Endothelial cell (in vitro differentiated cells): ENCODE measurements at regions not wholly inside any gene's neighbourhood (a gene's known extent, or its start where the extent isn't known, plus 50 kb on each side); places are given as distances from the start of the nearest gene placed in this dataset.

Experiments
- DNase-seq: peaks from one replicate; pipeline ENCODE4 v3.0.0; 2021; ENCODE audit warnings: low spot score
- H3K27ac Mint-ChIP-seq: one replicate; pipeline ENCODE4 v1.8.0; 2021; ENCODE audit warnings: mixed read lengths, inconsistent platforms; ENCODE audit not compliant: unreplicated experiment
- H3K27me3 Mint-ChIP-seq: one replicate; pipeline ENCODE4 v1.8.0; 2021; ENCODE audit warnings: mild to moderate bottlenecking, moderate library complexity, mixed read lengths, inconsistent platforms; ENCODE audit not compliant: unreplicated experiment
- H3K36me3 Mint-ChIP-seq: one replicate; pipeline ENCODE4 v1.8.0; 2021; ENCODE audit warnings: mild to moderate bottlenecking, low read depth, mixed read lengths, inconsistent platforms; ENCODE audit not compliant: unreplicated experiment
- H3K4me1 Mint-ChIP-seq: one replicate; pipeline ENCODE4 v1.8.0; 2021; ENCODE audit warnings: mild to moderate bottlenecking, mixed read lengths, inconsistent platforms; ENCODE audit not compliant: unreplicated experiment
- H3K4me3 Mint-ChIP-seq: one replicate; pipeline ENCODE4 v1.8.0; 2021; ENCODE audit warnings: mild to moderate bottlenecking, mixed read lengths, inconsistent platforms; ENCODE audit not compliant: unreplicated experiment
- H3K9me3 Mint-ChIP-seq: one replicate; pipeline ENCODE4 v1.8.0; 2021; ENCODE audit warnings: mixed read lengths, inconsistent platforms; ENCODE audit not compliant: unreplicated experiment
- CTCF ChIP-seq: fragments of 200-600 bp; sonication (generic); IDR thresholded peaks from one replicate; pipeline ENCODE4 v1.5.0; 2021; ENCODE audit warnings: antibody characterized with exemption; ENCODE audit not compliant: unreplicated experiment

DNA sequence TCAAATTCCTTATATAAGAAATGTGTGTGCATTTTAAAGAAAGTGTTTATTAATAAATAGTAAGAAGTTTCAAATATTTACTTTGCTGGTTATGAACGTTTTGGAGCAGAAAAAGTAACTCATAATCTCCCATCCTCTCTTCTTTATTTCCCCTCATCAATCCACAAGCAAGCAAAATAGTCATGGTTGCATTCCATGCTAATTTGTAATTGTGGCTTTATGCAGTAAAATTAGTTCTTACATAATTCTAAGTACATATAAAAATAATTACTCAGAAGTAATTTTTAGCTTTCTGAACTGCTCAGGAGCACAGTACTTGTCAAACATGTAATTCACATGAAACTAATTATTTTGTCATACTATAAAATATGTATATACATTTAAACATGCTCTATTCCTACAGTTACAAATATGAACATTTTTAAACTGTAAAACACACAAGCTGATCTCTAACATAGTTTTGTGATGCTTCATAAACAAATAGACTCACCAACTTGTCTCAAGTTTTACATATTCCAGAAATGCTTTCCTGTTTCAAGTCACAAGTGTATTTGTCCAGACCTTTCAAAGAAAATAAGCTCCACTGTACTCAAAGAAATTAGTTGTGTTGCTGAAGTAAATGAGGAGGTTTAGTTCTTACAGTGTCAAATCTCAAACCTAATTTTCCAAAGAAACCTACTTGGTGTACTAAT lies 218.9 kb downstream of the PABPC4L start:
- no peak for DNase-seq
- no peak for TF ChIP-seq CTCF
- no peaks in the 10 kb centered on the region for H3K36me3 Mint-ChIP-seq

GRCh38 chr4:133981327-133981726 lies 220.3 kb downstream of the PABPC4L start:
- no peaks in the 10 kb centered on the region for H3K36me3 Mint-ChIP-seq
- no peaks in the 10 kb centered on the region for H3K27me3 Mint-ChIP-seq
- TF ChIP-seq CTCF, result no peak
- no peaks in the 10 kb centered on the region for H3K4me1 Mint-ChIP-seq
- DNase-seq, result no peak
- H3K9me3 Mint-ChIP-seq, result no peaks in the 10 kb centered on the region
- H3K4me3 Mint-ChIP-seq, result no peak overlapping the region
- no peak overlapping the region for H3K27ac Mint-ChIP-seq

More for the DNA sequence above, 218.9 kb downstream of the PABPC4L start:
- Mint-ChIP-seq H3K9me3 (no peaks in the 10 kb centered on the region), H3K27ac (no peak overlapping the region), H3K27me3 (no peaks in the 10 kb centered on the region), H3K4me1 (no peaks in the 10 kb centered on the region), H3K4me3 (no peak overlapping the region)

- no peak overlapping the region for H3K27ac Mint-ChIP-seq
- DNase-seq, result no peak
- H3K27me3 Mint-ChIP-seq, result no peaks in the 10 kb centered on the region
- H3K4me3 Mint-ChIP-seq, result no peak overlapping the region
- TF ChIP-seq CTCF, result no peak
- no peaks in the 10 kb centered on the region for H3K4me1 Mint-ChIP-seq
- H3K9me3 Mint-ChIP-seq, result no peaks in the 10 kb centered on the region
- H3K36me3 Mint-ChIP-seq, result no peaks in the 10 kb centered on the region
These were observed 229.0 kb downstream of the PABPC4L start for GRCh38 chr4:133972586-133972985.

DNA sequence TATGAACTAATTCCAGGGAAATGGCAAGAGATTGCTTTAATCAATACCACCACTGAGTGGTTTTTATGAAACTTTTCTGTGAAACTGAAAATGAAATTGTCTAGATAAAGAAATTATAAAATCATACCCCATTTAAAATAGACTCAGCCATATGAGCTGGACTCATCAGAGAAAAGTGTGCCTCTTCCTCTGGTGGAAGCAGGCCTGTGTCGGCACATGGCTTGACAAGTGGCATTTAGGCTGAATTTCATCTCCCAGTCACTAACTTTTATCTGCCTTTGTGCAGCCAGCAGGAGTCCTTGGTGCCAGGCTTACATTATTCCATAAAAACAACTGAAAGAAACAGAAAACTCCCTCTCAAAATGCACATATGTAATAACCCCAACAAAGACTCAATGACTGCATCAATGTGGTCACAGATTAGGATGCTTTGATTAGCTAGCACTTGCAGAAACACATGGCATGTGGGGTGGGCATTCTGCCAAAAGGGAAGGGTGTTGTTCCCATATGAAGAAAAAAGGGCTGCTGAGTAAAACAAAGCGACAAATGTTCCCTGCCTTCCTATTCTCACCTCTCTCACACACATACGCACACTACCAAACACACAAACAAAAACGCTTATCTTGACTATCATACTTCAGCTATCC lies 232.3 kb downstream of the PABPC4L start:
- Mint-ChIP-seq H3K27me3 (peaks cover 2% of the 10 kb centered on the region), H3K9me3 (no peaks in the 10 kb centered on the region), H3K27ac (no peak overlapping the region), H3K4me1 (no peaks in the 10 kb centered on the region), H3K36me3 (no peaks in the 10 kb centered on the region), H3K4me3 (no peak overlapping the region)
- no peak for TF ChIP-seq CTCF
- no peak for DNase-seq

- Mint-ChIP-seq H3K4me3 (no peak overlapping the region), H3K27me3 (peaks cover 2% of the 10 kb centered on the region), H3K9me3 (no peaks in the 10 kb centered on the region), H3K4me1 (no peaks in the 10 kb centered on the region), H3K27ac (no peak overlapping the region), H3K36me3 (no peaks in the 10 kb centered on the region)
- TF ChIP-seq CTCF, result no peak
- DNase-seq, result no peak
These were observed 233.4 kb downstream of the PABPC4L start for GRCh38 chr4:133968174-133968573.
